ENCODE measurements at regions not wholly inside any gene's neighbourhood (a gene's known extent, or its start where the extent isn't known, plus 50 kb on each side); places are given as distances from the start of the nearest gene placed in this dataset.

DNA sequence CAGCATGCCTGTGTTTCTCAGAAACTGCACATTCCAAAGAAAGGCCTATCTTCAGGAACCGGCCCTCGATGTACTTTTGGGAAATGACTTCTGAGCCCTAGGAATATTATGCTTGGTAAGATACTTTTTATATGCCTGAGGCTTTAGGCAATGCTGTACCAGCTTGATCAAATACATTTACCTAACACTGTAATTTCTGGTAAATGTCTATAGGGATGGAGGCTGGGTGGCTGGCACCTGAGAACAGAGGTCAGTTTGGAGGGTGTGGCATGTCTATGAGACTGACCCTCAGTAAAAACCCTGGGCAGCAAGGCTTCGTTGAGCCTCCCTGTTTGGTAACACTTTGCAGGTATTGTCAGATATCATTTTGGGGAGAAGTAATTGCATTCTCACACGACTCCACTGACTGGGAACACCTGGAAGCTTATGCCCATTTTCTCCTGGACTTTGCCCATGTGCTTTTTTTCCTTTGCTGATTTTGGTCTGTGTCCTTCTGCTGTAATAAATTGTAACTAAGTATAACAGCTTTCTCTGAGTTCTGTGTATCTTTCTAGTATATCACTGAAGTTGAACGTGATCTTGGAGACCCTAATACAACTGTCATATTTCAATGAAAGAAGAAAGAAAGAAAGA lies 1339.1 kb downstream of the OLFM4 start:
- no peaks in the 10 kb centered on the region for H3K9me3 ChIP-seq
- no peak overlapping the region for H3K27ac ChIP-seq
- no peak overlapping the region for H3K4me3 ChIP-seq
- intact Hi-C loops (cut with DNase I), result no loop called here
- ATAC-seq (no peak), DNase-seq (no peak)
- TF ChIP-seq, protein P1, sequence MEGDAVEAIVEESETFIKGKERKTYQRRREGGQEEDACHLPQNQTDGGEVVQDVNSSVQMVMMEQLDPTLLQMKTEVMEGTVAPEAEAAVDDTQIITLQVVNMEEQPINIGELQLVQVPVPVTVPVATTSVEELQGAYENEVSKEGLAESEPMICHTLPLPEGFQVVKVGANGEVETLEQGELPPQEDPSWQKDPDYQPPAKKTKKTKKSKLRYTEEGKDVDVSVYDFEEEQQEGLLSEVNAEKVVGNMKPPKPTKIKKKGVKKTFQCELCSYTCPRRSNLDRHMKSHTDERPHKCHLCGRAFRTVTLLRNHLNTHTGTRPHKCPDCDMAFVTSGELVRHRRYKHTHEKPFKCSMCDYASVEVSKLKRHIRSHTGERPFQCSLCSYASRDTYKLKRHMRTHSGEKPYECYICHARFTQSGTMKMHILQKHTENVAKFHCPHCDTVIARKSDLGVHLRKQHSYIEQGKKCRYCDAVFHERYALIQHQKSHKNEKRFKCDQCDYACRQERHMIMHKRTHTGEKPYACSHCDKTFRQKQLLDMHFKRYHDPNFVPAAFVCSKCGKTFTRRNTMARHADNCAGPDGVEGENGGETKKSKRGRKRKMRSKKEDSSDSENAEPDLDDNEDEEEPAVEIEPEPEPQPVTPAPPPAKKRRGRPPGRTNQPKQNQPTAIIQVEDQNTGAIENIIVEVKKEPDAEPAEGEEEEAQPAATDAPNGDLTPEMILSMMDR (IDR thresholded peaks at IDR 0.05), result no peak
- H3K27me3 ChIP-seq, result no peaks in the 10 kb centered on the region
- H3K4me1 ChIP-seq, result no peaks in the 10 kb centered on the region
- H3K36me3 ChIP-seq, result no peaks in the 10 kb centered on the region

DNA sequence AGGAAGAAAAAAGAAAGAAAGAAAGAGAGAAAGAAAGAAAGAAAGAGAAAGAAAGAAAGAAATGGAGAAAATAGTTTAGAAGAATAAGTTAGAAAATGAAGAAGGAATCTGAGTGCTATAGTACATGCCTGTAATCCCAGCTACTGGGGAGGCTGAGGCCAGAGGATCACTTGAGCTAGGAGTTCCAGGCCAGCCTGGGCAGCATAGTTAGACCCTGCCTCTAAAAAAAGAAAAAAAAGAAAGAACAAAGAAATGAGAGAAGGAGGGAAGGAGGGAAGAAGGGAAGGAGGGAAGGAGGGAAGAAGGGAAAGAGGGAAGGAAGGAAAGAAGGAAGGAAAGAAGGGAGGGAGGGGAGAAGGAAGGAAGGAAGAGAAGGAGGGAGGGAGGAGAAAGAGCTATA lies 1339.8 kb downstream of the OLFM4 start:
- TF ChIP-seq, protein P1 (IDR thresholded peaks at IDR 0.05), result no peak
- Histone ChIP-seq H3K4me3 (no peak overlapping the region), H3K36me3 (no peaks in the 10 kb centered on the region), H3K27ac (no peak overlapping the region), H3K9me3 (no peaks in the 10 kb centered on the region), H3K4me1 (no peaks in the 10 kb centered on the region), H3K27me3 (no peaks in the 10 kb centered on the region)
- intact Hi-C loops (cut with DNase I), result no loop called here
- DNase-seq (no peak), ATAC-seq (no peak)

DNA sequence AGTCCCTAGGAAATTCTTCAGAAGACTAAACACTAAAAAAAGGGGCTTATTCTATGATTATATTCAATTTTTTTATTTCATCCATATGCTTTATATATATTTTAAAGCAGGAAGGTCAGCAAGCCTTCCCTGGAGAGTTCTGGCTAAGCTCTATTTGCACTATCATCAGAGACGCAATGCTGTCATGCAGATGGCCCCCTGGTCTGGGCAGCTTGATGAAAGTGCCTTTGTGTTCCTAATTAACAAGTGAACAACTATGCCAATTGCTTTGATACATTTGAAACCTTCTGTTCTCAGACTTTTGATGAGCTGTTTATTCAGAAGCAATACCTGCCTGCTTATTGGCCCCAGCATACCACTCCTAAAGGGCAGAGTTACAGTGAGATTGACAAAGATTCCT lies 1344.6 kb downstream of the OLFM4 start:
- ATAC-seq (no peak), DNase-seq (no peak)
- H3K4me1 ChIP-seq, result no peaks in the 10 kb centered on the region
- TF ChIP-seq, protein P1 (IDR thresholded peaks at IDR 0.05), result no peak
- no peak overlapping the region for H3K27ac ChIP-seq
- no peaks in the 10 kb centered on the region for H3K36me3 ChIP-seq
- no peaks in the 10 kb centered on the region for H3K27me3 ChIP-seq
- H3K4me3 ChIP-seq, result no peak overlapping the region
- intact Hi-C loops (cut with DNase I), result no loop called here
- H3K9me3 ChIP-seq, result no peaks in the 10 kb centered on the region

DNA sequence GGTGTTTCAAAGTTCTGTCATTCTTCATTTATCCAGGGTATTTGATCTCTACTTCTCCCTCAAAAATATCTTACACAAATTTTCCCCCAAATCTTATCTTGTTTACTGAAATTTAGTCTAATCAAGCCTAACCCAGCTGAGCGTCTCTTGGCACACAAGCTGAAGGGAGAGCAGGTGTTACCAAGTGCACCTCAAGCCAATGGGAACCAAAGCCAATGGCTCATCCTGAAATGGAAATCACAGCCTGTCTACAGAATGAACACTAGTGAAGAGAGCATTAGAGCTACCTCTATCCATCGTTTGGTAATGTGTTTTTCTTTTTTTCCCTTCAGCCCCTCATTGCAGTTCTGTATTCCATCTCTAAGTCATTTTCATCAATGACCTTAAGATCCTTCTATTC lies 1350.8 kb downstream of the OLFM4 start:
- intact Hi-C loops (cut with DNase I), result no loop called here
- DNase-seq, result no peak

DNA sequence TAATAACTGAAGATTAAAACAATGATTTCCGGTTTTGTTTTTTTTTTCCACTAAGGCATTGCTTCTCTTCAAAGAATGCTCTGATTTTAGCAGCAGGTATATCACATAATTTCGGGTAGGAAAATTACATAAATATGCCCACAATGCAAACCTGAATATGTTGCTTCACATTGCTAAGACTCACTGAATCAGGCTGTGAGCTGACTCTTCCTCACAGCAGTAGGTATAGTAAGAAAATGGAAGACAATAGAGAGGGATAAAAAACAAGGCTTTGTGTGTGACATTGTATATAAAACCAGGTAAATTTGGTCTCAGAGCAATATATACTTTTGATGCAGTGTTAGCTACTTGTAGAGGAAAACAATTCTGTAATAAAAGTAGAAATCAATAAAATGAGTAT lies 1355.0 kb downstream of the OLFM4 start:
- no peak overlapping the region for H3K4me3 ChIP-seq
- DNase-seq, result no peak
- no peaks in the 10 kb centered on the region for H3K27me3 ChIP-seq
- no peaks in the 10 kb centered on the region for H3K9me3 ChIP-seq
- no peak for ATAC-seq
- no peaks in the 10 kb centered on the region for H3K4me1 ChIP-seq
- intact Hi-C loops (cut with DNase I), result no loop called here
- H3K27ac ChIP-seq, result no peak overlapping the region
- TF ChIP-seq, protein P1 (IDR thresholded peaks at IDR 0.05), result no peak
- no peaks in the 10 kb centered on the region for H3K36me3 ChIP-seq

More for the DNA sequence above, 1350.8 kb downstream of the OLFM4 start:
- H3K27ac ChIP-seq, result no peak overlapping the region
- TF ChIP-seq, protein P1 (IDR thresholded peaks at IDR 0.05), result no peak
- H3K9me3 ChIP-seq, result no peaks in the 10 kb centered on the region
- no peak overlapping the region for H3K4me3 ChIP-seq
- H3K36me3 ChIP-seq, result no peaks in the 10 kb centered on the region
- ATAC-seq, result no peak
- H3K4me1 ChIP-seq, result no peaks in the 10 kb centered on the region
- no peaks in the 10 kb centered on the region for H3K27me3 ChIP-seq

DNA sequence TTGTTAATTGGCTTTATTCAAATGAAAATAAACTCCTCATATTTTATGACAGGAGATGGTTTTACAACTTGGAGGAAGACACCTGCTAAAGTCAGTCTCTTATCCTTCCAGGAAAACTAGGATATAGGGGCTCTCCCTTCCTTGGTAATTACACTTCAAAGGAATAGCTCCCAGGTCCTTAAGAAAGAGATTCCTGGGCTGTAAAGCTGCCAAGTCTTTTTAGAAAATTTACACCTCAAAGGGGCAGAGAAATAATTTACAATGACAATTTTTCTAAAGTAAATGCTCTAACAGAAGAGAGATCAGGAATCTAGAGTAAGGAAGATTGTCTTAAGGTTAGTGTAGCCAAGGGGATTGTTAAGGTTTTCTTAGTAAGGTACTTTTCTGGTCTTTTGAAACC lies 1359.0 kb downstream of the OLFM4 start:
- no peaks in the 10 kb centered on the region for H3K36me3 ChIP-seq
- TF ChIP-seq, protein P1 (IDR thresholded peaks at IDR 0.05), result no peak

More for the DNA sequence above, 1359.0 kb downstream of the OLFM4 start:
- ATAC-seq (no peak), DNase-seq (no peak)
- intact Hi-C loops (cut with DNase I), result no loop called here
- H3K27ac ChIP-seq, result no peak overlapping the region
- no peak overlapping the region for H3K4me3 ChIP-seq
- H3K9me3 ChIP-seq, result no peaks in the 10 kb centered on the region
- no peaks in the 10 kb centered on the region for H3K4me1 ChIP-seq
- H3K27me3 ChIP-seq, result no peaks in the 10 kb centered on the region

Data from upper lobe of right lung (tissue), 1 donor.